K562 (cell line): ENCODE measurements at regions not wholly inside any gene's neighbourhood (a gene's known extent, or its start where the extent isn't known, plus 50 kb on each side); places are given as distances from the start of the nearest gene placed in this dataset.
A peak's percentile ranks its signal among the peaks of the same experiment; 100 is the strongest.

Source experiments
- BRF1 ChIP-seq: IDR thresholded peaks from 3 replicates; pipeline ENCODE4 v1.6.1; 2011; ENCODE audit warnings: borderline replicate concordance, mild to moderate bottlenecking; ENCODE audit not compliant: insufficient read length; ENCODE audit errors: extremely low read depth
- CBX2 ChIP-seq: fragments of 200-600 bp; sonication (generic); IDR thresholded peaks from one replicate; pipeline ENCODE4 v1.6.1; 2012; ENCODE audit warnings: mild to moderate bottlenecking, low read length, inconsistent platforms; ENCODE audit not compliant: insufficient read depth, poor library complexity, severe bottlenecking
- CBX3 ChIP-seq, 2 experiments: IDR thresholded peaks; 1 replicate in 1 of 2; 2 replicates in 1 of 2; pipeline ENCODE4 v1.6.1; 2012; ENCODE audit warnings: inconsistent platforms in 2 of 2, low read length in 2 of 2, borderline replicate concordance in 1 of 2, control low read depth in 1 of 2
- CCNT2 ChIP-seq: IDR thresholded peaks from 2 replicates; pipeline ENCODE4 v1.6.1; 2011; ENCODE audit warnings: borderline replicate concordance, low read depth, mild to moderate bottlenecking, moderate library complexity, mixed read lengths, low read length; ENCODE audit not compliant: insufficient read length; ENCODE audit errors: extremely low read depth
- ETV6 ChIP-seq, 3 experiments: fragments of 150-350 bp in 1 of 3; sonication (generic) in 1 of 3; formaldehyde crosslinking in 1 of 3; IDR thresholded peaks; 2 replicates each; pipeline versions ENCODE4 v1.6.1 to v1.8.0; 2014 to 2022; ENCODE audit warnings: borderline replicate concordance in 2 of 3, low read depth in 2 of 3, antibody characterized with exemption in 1 of 3, low read length in 1 of 3, mild to moderate bottlenecking in 1 of 3, missing genetic modification reagents in 1 of 3
- FOXP1 ChIP-seq: sonication (generic); formaldehyde crosslinking; IDR thresholded peaks from 2 replicates; pipeline ENCODE4 v1.8.0; 2022; ENCODE audit warnings: mild to moderate bottlenecking, missing genetic modification reagents
- HEY1 ChIP-seq: fragments of 250-450 bp; sonication (Bioruptor Pico); IDR thresholded peaks from 2 replicates; pipeline ENCODE4 v1.5.0; 2020; ENCODE audit warnings: mild to moderate bottlenecking, moderate library complexity, borderline replicate concordance
- HNRNPLL ChIP-seq: fragments of 200-400 bp; formaldehyde crosslinking; IDR thresholded peaks from 2 replicates; pipeline ENCODE4 v1.6.1; 2017; ENCODE audit warnings: low read length, low read depth, mild to moderate bottlenecking; ENCODE audit not compliant: poor library complexity, severe bottlenecking
- KDM1A ChIP-seq, 2 experiments: fragments of 450-650 bp; IDR thresholded peaks; 2 replicates each; pipeline ENCODE4 v1.6.1; 2016; ENCODE audit warnings: mild to moderate bottlenecking in 2 of 2
- KDM4B ChIP-seq, 2 experiments: fragments of 450-650 bp in 1 of 2; sonication (generic) in 1 of 2; IDR thresholded peaks; 2 replicates each; pipeline ENCODE4 v1.6.1; 2016 to 2017; ENCODE audit warnings: borderline replicate concordance in 2 of 2, antibody characterized with exemption in 1 of 2, low read depth in 1 of 2, mild to moderate bottlenecking in 1 of 2
- NR2C2 ChIP-seq, 2 experiments: fragments of 200-800 bp in 1 of 2; sonication (Bioruptor generic) in 1 of 2; sonication (generic) in 1 of 2; formaldehyde crosslinking in 1 of 2; IDR thresholded peaks; 2 replicates each; pipeline versions ENCODE4 v1.6.1 to v1.8.0; 2016 to 2022; ENCODE audit warnings: mild to moderate bottlenecking in 1 of 2, missing compliant biosample characterization in 1 of 2, missing genetic modification characterization in 1 of 2, missing genetic modification reagents in 1 of 2
- SMAD3 ChIP-seq: fragments of 450-650 bp; formaldehyde crosslinking; conservative IDR thresholded peaks from 2 replicates; pipeline ENCODE4 v1.4.0; 2020; ENCODE audit warnings: mild to moderate bottlenecking
- SMARCC2 ChIP-seq: fragments of 450-650 bp; IDR thresholded peaks from 2 replicates; pipeline ENCODE4 v1.6.1; 2017; ENCODE audit warnings: antibody characterized with exemption, moderate library complexity, mild to moderate bottlenecking, low read depth
- ZNF174 ChIP-seq: fragments of 250-450 bp; sonication (Bioruptor Pico); IDR thresholded peaks from 2 replicates; pipeline ENCODE4 v1.4.0; 2020; ENCODE audit warnings: mild to moderate bottlenecking
- ZNF76 ChIP-seq: fragments of 250-450 bp; sonication (Bioruptor Pico); IDR thresholded peaks from 2 replicates; pipeline ENCODE4 v1.4.0; 2020; ENCODE audit warnings: mild to moderate bottlenecking, moderate library complexity, borderline replicate concordance
- ZNF764 ChIP-seq: fragments of 250-450 bp; sonication (Bioruptor Pico); IDR thresholded peaks from 2 replicates; pipeline ENCODE4 v1.4.0; 2020; ENCODE audit warnings: low read depth, mild to moderate bottlenecking, moderate library complexity
- TF ChIP-seq, protein P1 (sequence below): fragments of 450-650 bp; IDR thresholded peaks from 2 replicates; pipeline ENCODE4 v1.7.1; 2018; ENCODE audit warnings: mild to moderate bottlenecking, low read depth; ENCODE audit not compliant: partially characterized antibody
- TF ChIP-seq, protein P2 (sequence below): fragments of 250-450 bp; sonication (Bioruptor Pico); IDR thresholded peaks from 2 replicates; pipeline ENCODE4 v1.8.0; 2022; ENCODE audit warnings: moderate library complexity, mild to moderate bottlenecking, inconsistent platforms
- TF ChIP-seq, protein P3 (sequence below), 2 experiments: fragments of 200-800 bp in 1 of 2; sonication (Bioruptor generic) in 1 of 2; sonication (generic) in 1 of 2; formaldehyde crosslinking in 1 of 2; IDR thresholded peaks in 1 of 2; conservative IDR thresholded peaks in 1 of 2; 2 replicates each; pipeline versions ENCODE4 v1.5.0 to v1.6.1; 2016 to 2020; ENCODE audit warnings: missing compliant biosample characterization in 1 of 2, missing genetic modification characterization in 1 of 2, missing genetic modification reagents in 1 of 2

DNA sequence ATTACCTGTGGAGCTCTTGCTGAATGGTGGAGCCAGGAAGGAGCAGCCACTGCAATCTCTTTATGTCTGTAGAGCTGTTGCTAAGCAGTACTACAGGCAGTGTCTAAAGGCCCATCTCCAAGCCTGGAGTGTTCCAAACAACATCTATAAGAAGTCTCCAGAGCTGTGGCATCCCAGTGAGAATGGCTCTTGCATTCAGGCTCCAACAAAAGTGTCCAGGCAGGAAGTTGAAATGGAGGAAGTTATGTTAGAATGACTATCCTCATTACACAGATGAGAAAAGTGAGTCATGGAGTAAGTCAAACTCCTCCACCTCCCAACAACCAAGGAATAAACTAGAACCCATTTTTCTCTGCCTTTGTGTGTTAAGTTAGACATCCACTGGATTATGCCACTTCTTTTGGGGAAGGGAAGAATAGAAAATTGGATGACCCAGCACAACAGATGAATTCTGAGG is 288.5 kb upstream of the STXBP5 start (continued):
- TF ChIP-seq CCNT2, result no peak
- TF ChIP-seq SMAD3, result peak; percentile 87
- TF ChIP-seq HEY1 (CRISPR knock-in tag), result no peak
- no peak for TF ChIP-seq ZNF764 (CRISPR knock-in tag)
- TF ChIP-seq, protein P1, sequence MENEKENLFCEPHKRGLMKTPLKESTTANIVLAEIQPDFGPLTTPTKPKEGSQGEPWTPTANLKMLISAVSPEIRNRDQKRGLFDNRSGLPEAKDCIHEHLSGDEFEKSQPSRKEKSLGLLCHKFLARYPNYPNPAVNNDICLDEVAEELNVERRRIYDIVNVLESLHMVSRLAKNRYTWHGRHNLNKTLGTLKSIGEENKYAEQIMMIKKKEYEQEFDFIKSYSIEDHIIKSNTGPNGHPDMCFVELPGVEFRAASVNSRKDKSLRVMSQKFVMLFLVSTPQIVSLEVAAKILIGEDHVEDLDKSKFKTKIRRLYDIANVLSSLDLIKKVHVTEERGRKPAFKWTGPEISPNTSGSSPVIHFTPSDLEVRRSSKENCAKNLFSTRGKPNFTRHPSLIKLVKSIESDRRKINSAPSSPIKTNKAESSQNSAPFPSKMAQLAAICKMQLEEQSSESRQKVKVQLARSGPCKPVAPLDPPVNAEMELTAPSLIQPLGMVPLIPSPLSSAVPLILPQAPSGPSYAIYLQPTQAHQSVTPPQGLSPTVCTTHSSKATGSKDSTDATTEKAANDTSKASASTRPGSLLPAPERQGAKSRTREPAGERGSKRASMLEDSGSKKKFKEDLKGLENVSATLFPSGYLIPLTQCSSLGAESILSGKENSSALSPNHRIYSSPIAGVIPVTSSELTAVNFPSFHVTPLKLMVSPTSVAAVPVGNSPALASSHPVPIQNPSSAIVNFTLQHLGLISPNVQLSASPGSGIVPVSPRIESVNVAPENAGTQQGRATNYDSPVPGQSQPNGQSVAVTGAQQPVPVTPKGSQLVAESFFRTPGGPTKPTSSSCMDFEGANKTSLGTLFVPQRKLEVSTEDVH, result no peak
- no peak for TF ChIP-seq ETV6 (IDR thresholded peaks at IDR 0.05; ENCODE audit: borderline replicate concordance in 1 of 2, low read depth in 2 of 2, low read length in 1 of 2)
- TF ChIP-seq ETV6 (CRISPR knock-in tag; IDR thresholded peaks at IDR 0.05; ENCODE audit: borderline replicate concordance), result no peak
- TF ChIP-seq NR2C2 (CRISPR knock-in tag; IDR thresholded peaks at IDR 0.05), result no peak
- peak; percentile 23 for TF ChIP-seq NR2C2 (tag; IDR thresholded peaks at IDR 0.05)
- peak; percentile 79; the same call in 1 of the 2 replicates for TF ChIP-seq ZNF76 (CRISPR knock-in tag)
- no peak for TF ChIP-seq SMARCC2
- TF ChIP-seq KDM4B (IDR thresholded peaks at IDR 0.05; ENCODE audit: borderline replicate concordance in 2 of 2, low read depth in 1 of 2), result no peak
- no peak; a peak in 1 of 3 replicates for TF ChIP-seq CBX3 (IDR thresholded peaks at IDR 0.05; ENCODE audit: borderline replicate concordance in 1 of 2, low read length in 2 of 2)
- no peak for TF ChIP-seq ZNF174
- TF ChIP-seq, protein P2, sequence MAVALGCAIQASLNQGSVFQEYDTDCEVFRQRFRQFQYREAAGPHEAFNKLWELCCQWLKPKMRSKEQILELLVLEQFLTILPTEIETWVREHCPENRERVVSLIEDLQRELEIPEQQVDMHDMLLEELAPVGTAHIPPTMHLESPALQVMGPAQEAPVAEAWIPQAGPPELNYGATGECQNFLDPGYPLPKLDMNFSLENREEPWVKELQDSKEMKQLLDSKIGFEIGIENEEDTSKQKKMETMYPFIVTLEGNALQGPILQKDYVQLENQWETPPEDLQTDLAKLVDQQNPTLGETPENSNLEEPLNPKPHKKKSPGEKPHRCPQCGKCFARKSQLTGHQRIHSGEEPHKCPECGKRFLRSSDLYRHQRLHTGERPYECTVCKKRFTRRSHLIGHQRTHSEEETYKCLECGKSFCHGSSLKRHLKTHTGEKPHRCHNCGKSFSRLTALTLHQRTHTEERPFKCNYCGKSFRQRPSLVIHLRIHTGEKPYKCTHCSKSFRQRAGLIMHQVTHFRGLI (CRISPR knock-in tag), result peak; percentile 75; the same call in 1 of the 2 replicates
- TF ChIP-seq, protein P3, sequence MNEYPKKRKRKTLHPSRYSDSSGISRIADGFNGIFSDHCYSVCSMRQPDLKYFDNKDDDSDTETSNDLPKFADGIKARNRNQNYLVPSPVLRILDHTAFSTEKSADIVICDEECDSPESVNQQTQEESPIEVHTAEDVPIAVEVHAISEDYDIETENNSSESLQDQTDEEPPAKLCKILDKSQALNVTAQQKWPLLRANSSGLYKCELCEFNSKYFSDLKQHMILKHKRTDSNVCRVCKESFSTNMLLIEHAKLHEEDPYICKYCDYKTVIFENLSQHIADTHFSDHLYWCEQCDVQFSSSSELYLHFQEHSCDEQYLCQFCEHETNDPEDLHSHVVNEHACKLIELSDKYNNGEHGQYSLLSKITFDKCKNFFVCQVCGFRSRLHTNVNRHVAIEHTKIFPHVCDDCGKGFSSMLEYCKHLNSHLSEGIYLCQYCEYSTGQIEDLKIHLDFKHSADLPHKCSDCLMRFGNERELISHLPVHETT (CRISPR knock-in tag; conservative IDR thresholded peaks at IDR 0.05 in 1 of 2, IDR thresholded peaks at IDR 0.05 in 1 of 2), result peak in 1 of 2 experiments; percentile 76; a peak in 1 of 4 replicates
- no peak for TF ChIP-seq BRF1
- no peak for TF ChIP-seq KDM1A (IDR thresholded peaks at IDR 0.05)
- no peak for TF ChIP-seq CBX2
- TF ChIP-seq FOXP1 (CRISPR knock-in tag), result no peak
- no peak for TF ChIP-seq HNRNPLL
